HG03159 (cell line): ENCODE measurements at regions not wholly inside any gene's neighbourhood (a gene's known extent, or its start where the extent isn't known, plus 50 kb on each side); places are given as distances from the start of the nearest gene placed in this dataset.
"Not testable (repeated sequence)": the region's sequence is repeated elsewhere in the genome, so short reads cannot be mapped to it uniquely, and the experiment has no call there.

Experiments
- ATAC-seq: cut with Tn5 transposase; IDR thresholded peaks from one replicate; pipeline ENCODE4 v1.9.1; 2021; ENCODE audit warnings: mild to moderate bottlenecking, moderate library complexity; ENCODE audit not compliant: unreplicated experiment

DNA sequence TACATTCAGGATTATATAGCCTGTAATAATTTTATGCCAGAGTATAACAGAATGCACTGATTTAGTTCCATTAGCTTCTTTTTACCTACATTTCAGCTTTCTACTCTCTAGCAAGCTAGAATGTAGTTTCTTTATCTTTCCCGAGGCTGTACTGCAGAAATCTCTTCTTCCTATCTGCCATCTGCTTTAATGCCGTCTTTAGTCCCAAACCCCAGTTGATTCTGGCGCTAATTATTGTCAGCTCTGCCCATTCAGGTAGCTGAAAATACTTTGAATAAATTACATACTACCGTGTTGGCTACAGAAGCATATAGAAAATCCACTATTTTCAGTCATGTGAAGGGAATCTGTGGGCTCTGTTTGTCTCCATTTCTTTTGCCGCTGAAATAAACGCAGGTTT lies 706.7 kb downstream of the NTRK3 start:
- no peak for ATAC-seq

DNA sequence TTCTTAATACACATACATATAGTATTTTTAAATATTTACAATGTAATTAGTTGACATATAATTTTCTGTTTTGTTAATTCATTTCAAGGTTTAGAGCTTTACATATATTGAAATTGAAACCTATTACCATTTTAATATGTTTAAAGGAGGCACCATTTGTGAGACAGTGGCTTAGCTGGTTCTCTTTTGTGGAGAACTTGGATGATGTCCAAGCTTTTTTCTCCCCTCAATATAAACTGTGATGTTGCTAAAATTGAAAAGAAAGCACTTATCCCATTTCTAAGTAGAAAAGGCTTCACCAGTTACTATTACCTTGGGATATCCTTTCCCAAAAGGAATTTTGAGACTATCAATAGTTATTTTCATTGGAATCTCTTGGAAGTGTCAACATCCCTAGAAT lies 707.2 kb downstream of the NTRK3 start:
- ATAC-seq, result no peak

DNA sequence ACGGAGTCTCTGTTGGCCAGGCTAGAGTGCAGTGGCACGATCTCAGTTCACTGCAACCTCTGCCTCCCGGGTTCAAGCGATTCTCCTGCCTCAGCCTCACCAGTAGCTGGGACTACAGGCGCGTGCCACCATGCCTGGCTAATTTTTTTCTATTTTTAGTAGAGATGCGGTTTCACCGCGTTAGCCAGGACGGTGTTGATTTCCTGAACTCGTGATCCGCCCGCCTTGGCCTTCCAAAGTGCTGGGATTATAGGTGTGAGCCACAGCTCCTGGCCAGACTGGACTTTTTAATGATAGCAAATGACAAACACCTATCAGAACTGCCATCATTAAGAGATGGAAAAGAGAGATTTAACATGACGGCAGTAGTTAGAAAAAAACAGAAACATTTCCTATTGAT lies 707.9 kb downstream of the NTRK3 start:
- ATAC-seq, result not testable (repeated sequence)

DNA sequence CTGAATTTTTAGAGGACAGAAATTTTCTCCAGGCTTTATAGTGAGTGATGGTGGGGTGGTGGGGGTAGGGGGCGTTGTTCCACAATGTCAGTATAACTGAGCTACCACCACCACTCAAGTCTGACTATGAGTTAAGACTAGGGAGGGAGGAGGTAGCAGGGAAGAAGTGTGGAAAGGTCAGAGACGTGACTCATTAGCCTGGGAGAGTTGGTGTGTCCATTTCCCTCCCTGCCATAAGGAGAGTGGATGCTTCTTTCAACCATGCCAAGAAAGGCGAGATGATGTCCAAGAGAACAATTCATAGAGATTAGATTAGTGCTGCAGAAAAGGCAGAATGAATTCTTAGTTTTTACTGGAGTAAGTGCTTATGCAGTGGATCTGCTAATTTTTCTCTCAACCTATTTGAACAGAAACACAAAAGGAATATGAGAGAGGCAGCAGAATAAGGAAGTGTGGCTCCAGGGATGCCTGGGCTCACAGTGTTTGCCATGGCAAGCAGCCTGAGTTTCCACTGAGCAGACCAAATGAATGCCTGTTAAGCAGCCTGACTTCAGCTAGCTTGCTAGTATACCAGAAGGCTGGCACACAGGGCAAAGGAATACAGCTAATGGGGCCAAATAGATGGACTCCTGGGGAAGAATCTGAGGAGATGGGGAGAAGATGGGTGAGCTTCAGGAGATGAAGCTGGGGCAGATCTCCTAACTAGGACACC lies 708.9 kb downstream of the NTRK3 start:
- no peak for ATAC-seq

DNA sequence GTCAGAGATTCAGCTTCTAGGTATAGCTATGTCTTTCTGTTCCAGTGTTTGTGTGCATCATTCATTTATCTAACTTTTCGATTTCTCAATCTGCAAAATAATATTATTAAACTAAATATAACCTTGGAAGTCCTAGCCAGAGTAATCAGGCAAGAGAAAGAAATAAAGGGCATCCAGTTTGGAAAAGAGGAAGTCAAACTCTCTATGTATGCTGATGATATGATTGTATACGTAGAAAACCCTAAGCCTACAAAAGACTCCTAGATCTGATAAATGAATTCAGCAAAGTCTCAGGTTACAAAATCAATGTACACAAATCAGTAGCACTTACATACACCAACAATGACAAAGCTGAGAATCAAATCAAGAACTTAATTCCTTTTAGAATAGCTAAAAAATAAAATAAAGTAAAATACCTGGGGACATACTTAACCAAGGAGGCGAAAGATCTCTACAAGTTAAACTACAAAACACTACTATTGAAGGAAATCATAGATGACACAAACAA lies 718.2 kb downstream of the NTRK3 start:
- ATAC-seq, result no peak

DNA sequence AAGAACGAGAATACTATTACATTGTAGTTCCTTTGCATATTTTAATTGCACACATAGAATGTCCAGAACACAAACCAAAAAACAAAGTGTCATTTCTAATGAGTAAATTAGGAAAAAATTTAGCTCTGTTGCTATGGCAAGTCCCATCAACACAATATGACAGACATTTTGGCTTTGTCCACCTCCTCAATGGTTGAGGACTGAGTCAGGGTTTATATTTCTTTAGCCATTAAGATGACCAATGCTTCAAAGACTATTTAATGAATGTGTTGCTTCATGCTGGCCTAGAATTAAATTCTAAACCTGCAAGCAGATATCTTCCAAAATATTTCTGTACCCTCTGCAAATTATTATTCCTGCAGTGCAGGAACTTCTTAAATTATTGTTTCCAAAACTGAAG lies 719.2 kb downstream of the NTRK3 start:
- no peak for ATAC-seq

DNA sequence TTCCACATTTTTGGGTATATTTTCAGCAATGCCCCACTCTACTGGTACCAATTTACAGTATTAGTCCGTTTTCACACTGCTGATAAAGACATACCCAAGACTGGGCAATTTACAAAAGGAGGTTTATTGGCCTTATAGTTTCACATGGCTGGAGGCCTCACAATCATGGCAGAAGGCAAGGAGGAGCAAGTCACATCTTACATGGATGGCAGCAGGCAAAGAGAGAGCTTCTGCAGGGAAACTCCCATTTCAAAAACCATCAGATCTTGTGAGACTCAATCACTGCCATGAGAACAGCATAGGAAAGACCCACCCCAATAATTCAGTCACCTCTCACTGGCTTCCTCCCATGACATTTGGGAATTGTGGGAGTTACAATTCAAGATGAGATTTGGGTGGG lies 722.9 kb downstream of the NTRK3 start:
- ATAC-seq, result not testable (repeated sequence)

DNA sequence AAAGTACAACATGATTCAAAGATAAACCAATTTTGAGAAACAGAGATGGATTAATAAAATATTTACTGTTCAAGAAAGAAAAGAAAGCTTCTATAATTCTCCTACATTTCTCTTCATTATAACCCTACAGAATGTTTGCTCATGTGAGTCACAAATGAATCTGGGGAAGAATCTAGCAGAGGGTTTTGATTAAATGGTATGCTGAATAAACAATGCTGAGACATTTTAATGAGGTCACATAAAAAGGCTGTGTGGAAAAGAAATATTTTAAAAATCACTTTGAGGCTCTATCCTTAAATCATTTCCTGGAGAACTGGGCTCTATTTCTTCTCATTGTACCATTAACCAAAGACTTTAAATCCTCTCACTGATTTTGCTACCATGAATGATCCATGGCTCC lies 727.7 kb downstream of the NTRK3 start:
- ATAC-seq, result no peak

DNA sequence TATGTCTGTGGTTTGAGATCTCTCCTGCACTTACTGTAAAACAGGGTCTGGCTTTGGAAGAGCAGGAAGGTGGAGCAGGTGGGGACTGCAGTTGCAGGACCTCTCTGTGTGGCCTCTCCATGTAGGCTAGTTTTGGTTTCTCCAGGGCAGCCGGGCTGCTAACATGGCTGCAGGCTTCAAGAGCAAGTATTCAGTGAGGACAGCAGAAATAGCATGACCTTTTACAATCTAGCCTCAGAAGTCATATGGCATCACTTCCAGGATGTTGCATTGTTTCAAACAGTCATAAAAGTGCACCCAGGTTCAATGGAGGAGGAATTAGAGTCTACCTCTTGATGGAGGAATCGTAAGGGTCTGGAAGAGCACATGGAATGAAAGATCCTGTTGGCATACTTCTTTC lies 728.7 kb downstream of the NTRK3 start:
- ATAC-seq, result no peak

DNA sequence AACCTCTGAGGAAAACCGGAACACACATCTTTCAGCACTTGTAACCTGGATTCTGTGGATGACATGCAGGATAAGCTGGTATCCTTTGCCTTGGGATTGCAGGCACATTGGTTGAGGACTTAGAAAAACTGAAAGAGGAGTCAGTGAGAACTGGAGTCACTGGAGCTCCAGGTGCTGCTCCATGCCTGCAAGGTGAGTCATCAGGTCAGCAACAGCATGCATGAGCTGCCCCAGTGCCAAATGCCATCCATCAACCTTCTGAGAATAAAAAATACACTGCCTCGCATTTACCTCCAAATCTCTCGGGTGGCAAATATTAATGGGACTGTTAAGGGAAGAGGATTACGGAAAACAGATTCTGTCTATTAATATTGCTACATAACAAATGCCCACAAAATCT lies 729.1 kb downstream of the NTRK3 start:
- no peak for ATAC-seq

DNA sequence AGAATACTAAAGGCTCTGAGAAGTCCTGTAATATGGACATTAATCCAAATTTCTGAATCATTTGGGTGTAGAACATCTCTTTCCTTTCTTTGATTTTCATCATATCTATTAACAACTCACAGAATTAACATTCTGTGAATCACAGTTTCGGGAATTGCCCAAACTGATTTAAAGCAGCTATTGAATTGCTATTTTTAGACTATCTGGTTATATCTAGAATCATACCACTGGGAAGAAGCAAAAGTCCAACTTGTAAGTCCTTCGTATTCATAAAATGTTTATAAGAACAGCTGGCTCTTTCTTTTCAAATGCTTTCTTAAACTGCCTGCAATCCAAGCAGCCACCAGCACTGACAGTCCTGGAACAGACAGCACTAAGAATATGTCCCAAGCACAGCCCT lies 733.0 kb downstream of the NTRK3 start:
- no peak for ATAC-seq

DNA sequence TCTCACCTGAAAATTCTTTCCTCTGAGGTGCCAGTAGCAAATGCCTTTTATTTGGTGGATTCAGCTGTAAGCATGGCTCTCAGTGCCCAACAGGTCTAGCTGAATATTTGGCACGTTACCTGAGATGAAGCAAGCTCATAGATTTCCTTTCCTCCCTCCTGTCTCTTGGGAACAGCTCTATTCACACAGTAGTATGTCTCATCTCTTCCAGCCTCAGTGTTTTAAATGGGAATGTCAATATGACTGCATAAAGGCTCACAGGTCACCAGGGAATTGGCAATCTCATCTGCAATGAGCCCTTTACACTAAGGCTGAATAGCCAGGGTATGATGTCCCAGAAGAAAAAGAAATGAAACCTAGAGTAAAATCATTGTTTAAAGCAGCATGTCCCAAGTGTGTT lies 733.5 kb downstream of the NTRK3 start:
- no peak for ATAC-seq

DNA sequence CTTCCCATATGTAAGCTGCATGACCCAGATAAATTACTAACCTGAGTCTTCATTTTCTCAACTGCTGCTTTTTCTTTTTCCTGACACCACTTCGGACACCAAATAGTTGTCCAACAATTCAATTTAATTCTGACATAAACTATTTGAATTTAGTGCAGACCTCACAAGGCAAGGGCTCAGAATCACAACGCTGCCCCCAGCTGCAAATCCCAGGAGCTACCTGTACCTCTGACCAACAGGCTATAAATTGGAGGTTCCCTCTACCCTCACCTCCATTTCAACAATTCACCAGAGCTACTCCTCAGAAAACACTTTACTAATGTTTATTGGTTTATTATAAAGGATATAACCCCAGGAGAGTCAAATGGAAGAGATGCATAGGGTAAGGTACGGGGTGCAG lies 737.6 kb downstream of the NTRK3 start:
- no peak for ATAC-seq

DNA sequence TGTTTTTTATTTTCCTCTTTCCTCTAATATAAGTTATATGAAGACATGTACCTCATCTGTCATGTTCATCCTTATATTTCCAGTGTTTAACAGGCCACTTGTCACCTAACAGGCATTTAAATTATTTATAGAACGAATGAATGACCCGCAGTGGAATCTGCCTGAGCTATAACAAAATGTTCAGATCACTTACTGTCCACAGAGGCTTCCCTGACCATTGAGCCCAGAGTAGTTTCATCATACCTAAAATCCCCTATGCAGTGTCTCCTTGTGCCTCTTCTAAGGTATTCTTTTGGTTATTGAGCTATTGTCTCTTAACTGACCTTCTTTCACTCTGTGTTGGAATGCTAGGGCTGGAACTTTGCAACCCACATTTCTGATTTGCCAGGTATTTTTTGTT lies 748.5 kb downstream of the NTRK3 start:
- no peak for ATAC-seq

DNA sequence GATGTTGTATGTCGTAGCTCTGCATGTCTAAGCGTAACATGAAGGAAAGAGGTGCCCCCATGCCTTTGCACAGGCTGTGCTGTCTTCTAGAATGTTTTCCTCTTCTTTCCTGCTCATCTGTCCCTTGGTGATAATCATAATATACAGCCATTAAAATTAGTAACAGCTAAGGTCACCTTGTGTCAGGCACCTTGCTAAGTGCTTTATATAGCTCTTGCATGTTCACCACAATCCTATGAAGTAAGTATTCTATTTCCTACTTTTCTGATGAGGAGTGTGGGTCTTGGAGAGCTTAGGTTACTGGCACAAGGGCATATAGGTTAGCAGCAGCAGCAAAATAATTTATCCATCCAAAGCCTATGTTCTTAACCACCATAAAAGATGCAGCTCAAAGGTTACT lies 754.4 kb downstream of the NTRK3 start:
- ATAC-seq, result no peak

DNA sequence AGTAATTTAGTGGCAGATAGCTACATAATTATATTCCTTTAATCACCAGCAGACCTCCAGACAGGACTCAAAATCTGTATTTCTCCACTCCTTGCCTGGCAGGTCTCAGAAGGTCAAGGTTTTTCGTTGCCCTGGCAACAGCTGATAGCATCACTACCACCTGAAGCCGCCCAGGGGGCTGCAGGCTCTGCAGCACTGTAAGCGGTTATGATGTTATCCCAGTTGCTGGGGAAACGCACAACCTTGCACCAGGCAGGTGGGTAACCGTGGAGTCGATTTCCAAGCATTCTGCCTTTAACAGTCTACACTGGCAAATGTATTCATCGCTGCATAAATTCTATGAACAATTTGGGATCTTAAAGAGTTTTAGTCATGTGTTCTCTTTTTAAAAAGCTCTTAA lies 756.3 kb downstream of the NTRK3 start:
- no peak for ATAC-seq

DNA sequence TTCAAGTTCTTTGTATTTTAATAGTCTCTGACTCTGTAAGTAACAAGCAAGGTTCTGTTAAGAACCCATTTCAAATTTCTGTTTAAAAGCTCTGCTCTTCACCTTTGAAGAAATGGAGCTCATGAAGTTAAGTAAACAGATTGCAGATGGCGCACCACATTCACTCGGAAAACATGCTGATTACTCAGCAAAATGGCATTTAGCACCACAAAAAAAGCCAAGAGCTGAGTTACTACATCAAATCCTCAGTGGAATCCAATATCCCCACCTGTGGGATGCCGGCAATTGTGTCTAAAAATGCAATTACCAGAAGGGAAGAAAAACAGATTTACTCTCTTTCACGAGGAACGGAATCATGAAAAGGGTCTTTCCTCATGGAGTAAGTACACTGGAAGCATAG lies 758.0 kb downstream of the NTRK3 start:
- no peak for ATAC-seq

DNA sequence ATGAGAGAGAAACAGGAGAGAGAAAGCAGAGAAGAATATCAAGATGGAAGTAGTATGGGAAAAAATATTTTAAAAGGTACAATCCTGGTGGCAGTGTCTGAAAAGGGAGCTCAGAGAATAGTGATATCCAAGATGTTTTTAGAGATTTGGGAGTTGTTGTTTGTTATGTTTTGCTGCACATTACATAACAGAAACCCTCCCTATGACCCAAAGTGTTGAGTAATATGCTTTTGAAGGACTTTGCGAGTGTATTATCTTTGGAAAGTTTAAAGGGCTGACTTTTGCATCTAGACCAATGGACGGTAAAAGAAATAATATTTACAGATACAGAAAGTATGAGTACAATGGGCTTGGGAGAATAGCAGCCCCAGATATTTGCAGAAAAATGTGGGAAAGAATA lies 759.7 kb downstream of the NTRK3 start:
- no peak for ATAC-seq

DNA sequence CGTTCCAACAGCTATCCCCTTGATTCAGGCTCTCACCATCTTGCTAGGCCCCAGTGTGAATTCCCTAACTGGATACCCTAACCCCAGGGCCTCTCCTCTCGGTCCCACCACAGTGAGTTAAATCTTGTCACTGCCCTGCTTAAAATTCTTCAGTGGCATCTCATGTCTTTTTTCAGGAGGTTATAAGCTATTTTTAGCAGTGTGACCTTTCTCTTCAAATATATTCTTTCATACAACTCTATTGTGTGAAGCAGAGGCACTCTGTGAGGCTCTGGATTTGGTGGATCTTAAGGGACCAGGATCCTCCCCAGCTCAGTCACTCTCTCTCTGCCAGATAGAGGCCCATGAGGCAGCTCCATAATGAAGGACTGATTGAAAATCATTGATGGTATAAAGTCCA lies 760.4 kb downstream of the NTRK3 start:
- ATAC-seq, result no peak

DNA sequence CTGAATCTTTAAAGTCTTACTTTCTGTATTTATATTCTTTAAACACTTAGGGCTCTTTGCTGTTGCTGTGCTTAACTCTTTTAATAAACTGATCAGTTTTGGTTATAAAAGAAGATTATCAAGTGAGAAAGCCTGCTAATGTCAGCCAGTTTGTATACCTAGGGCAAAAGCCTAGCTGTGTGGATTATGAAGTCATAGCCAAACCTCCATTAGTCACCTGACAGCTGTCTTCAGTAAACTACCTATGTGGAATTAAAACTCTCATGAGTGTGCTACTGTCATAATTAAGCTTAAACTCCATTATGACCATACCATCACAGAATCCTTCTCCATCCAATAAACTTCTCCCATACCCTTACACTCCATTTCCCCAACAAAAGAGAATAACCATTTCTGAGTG lies 762.7 kb downstream of the NTRK3 start:
- ATAC-seq, result no peak

DNA sequence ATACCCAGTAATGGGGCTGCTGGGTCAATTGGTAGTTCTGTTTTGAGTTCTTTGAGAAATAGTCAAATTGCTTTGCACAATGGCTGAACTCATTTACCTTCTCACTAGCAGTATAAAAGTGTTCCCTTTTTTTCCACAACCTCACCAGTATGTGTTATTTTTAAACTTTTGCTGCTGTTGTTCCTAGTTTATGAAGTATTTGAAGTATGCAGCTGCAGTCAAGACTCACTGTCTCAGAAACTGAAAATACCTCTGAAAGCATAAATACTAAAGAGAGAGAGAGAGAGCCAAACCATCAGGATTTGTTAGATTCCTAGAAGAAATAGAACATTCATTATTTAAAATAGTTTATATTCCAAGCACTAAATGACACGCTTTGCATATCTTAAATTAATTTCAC lies 764.2 kb downstream of the NTRK3 start:
- ATAC-seq, result no peak

DNA sequence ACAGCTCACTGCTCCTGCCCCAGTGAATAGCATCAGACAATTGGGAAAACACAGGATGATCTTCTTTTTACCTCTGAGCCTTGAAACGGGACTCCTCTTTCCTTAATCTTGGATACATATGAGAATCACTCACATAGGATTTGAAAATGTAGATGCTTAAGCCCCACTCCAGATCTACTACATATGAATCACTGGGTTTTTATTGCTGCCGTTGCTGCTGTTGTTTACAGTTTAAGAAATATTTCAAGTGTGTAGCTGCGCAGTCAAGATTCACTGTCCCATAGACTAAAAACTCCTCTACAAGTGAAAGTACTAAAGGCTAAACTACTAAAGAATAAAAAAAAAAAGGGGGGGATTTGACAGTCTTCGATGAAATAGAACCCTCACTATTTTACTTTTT lies 765.9 kb downstream of the NTRK3 start:
- no peak for ATAC-seq
